GF-D8 (cell line): ENCODE measurements at regions not wholly inside any gene's neighbourhood (a gene's known extent, or its start where the extent isn't known, plus 50 kb on each side); places are given as distances from the start of the nearest gene placed in this dataset.

Source experiments
- DNase-seq: peaks from one replicate; lab custom pipeline; 2025; lab: John Stamatoyannopoulos, UW

- no peak for DNase-seq
Observed at GRCh38 chr5:72619251-72619650, 112.0 kb upstream of the ZNF366 start.

DNA sequence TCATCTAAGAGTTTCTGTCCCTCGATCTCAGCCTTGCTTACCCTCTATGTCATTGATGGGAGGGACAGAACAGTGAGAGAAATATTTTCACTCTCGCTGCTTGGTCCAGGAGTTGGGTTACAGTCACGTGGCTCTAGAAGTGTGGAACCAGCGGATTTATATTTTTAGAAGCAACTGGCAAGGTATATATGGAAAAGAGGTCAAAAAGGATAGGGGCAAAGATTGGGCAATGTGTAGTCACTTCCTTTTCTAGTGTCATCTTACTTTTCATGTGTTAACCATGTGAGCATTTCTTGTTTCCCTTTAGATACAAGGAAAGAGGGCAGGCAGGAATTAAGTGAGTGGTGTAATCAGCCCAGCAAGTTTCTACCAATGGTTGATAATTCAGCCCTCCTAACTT lies 111.5 kb upstream of the ZNF366 start:
- no peak for DNase-seq

GRCh38 chr5:72615061-72615460 lies 107.9 kb upstream of the ZNF366 start:
- DNase-seq = no peak

- DNase-seq = no peak
Observed at GRCh38 chr5:72613515-72613914, 106.3 kb upstream of the ZNF366 start.

DNA sequence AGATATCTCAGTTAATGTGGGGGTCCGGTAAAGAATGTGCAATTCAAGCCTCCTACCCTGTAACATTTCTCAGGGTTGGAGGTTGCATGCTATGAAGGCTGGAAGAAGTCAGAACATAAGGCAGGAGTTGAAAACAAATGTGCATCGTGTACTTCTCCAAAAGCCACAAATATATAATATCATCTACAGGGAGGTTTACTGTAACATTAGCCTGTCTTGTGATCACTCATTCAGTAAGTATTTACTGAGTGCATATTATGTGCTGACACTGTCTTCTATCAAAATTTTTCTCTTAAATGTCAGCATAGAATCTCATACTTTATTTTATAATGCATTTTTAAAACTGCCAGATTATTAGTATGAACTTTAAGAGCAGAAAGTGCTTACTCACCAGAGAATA lies 105.6 kb upstream of the ZNF366 start:
- DNase-seq = no peak

- DNase-seq = peak; percentile 14
Observed at GRCh38 chr5:72611118-72611730, 104.0 kb upstream of the ZNF366 start.

GRCh38 chr5:72608926-72609325 lies 101.7 kb upstream of the ZNF366 start:
- DNase-seq = no peak

GRCh38 chr5:72608297-72608696 lies 101.1 kb upstream of the ZNF366 start:
- no peak for DNase-seq

GRCh38 chr5:72607381-72607780 lies 100.2 kb upstream of the ZNF366 start:
- DNase-seq = no peak

DNA sequence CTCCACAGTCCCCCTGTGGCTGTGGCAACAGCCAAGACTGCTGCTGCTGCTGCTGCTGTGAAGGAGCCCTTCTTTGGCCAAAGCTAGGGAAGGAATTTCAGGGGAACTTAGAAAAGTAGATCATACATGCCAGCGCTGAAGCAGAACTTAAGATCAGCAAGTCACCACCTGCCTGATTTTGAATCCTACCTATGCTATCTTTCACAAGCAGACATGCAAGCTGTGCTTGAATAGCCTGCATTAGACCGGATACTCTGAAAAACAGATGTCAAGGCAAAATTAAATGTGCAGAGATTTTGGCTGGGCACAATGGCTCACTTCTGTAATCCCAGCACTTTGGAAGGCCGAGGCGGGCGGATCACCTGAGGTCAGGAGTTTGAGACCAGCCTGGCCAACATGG lies 99.3 kb upstream of the ZNF366 start:
- no peak for DNase-seq

- no peak for DNase-seq
Observed at GRCh38 chr5:72605632-72606031, 98.4 kb upstream of the ZNF366 start.

- DNase-seq = no peak
Observed at GRCh38 chr5:72604798-72605154, 97.6 kb upstream of the ZNF366 start.

DNA sequence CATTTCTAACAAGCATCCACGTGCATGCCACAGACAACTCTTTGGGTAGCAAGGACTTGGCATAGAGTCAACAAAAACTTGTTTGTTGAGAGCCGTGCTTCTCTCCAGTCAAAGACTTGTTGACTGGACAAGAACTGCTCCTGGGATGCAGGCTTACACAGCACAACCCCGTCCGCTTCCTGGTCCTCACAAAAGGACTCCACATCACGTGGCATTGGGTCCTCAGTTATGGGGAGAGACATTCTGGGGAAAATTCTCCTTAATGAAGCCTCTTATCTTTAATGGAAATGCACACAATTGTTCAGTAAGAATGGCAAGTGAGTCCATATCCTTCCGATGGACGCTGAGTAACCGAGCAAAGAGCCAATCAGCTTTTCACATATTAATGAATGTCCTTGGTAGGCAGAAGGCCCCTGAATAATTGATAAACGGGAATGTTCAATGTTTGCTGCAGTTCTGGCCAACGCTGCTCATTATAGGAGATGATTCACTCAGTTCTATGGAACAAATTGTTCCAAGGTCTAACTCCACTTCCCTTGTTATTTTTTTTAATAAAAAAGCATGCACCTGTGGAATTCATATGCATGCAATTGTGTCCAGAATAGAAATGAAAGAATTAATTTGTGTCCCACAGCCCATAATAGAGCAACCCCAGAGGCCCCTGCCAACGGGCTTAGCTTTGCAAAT lies 97.0 kb upstream of the ZNF366 start:
- DNase-seq = no peak

GRCh38 chr5:72602696-72603685 lies 95.8 kb upstream of the ZNF366 start:
- no peak for DNase-seq

GRCh38 chr5:72601861-72602260 lies 94.7 kb upstream of the ZNF366 start:
- no peak for DNase-seq

DNA sequence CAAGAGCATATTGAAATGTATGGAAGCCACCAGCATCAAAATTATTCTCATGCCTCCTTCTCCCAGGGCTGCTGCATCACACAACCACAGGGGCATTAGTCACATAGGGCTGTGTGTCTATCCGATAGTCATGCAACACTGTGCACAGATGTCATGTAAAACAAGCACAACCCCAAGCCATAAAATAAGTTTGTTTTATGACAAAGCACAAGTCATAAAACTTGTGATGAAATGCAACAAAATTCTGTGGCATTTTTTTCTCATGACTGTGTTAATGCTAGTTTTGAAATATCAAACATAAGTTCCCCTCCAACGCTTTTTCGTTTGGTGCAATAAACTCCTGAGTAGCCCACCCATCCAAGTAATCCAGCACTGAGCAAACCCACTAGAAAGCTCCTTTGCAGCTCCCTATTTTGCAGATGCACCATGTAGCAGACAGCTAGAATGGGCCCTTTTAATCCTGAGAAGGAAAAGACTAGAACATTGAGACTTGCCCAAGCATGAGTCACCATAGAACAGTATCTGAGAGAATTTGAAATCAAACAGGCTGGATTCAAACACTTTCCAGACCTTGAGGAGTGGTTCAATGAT lies 93.3 kb upstream of the ZNF366 start:
- no peak for DNase-seq

DNA sequence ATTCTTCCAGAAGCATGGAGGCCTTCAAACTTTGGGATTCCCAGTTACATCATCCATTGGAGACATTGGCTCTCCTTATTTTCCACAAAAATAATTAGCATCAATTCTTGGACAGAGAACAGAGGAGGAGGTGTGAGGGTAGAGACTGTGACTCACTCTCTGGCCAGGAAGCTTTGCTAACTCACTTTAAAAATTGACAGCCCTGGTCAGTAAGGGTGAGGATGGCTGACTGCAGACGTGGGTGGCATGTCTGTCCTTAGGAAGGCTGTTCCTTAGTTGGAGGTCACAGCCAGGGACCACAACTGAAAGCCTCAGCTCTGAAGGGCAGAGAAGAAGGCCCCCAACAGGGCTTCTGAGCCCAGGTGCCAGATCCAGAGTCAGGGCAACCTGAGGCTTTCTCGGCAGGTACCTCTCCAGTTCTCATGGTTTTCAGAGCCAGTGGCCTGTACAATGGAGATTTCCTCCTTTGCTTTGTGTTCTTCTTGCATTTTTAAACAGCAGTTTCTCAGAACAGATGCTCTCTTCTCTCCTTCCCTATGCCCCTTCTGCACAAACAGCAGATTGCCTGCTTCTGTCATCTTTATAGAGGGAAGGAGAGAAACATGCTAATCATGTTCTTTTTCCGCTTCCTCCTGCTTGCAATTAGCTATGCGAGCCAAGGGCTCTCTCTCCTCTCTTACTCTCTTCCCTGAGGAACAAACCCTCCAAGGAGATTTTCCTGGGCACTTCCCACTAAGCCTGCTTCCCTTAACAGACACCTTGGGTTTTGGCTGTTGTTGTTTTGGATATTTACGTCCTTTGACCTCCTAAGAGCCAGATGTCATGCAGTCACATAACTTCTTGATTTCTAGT lies 92.5 kb upstream of the ZNF366 start:
- DNase-seq = no peak

- no peak for DNase-seq
Observed at GRCh38 chr5:72599065-72599433, 91.8 kb upstream of the ZNF366 start.

DNA sequence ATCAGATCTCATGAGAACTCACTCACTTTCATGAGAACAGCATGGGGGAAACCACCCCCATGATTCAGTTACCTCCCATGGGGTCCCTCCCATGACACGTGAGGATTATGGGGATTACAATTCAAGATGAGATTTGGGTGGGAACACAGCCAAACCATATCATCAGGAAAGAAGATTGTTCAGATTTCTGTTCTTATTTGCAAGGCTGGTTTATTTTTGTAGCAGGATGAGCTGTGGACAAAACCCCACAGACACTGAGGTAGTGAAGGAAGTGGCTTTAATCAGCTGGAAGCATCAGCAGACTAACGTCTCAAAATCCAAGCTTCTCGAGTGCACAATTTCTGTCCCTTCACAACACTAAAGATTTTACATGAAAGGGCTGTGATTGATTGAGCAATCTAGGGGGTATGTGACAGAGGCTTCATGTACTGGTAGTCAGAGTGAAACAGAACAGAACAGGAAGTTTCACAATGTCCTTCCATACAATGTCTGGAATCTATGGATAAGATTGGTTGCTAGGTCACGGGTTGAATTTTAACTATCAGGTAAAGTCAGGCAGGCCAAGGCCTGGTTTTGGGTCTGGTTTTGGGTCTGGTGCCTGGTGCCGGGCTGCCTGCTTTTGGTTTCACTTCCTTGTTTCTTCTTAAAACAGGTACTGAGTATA lies 91.3 kb upstream of the ZNF366 start:
- DNase-seq = peak; percentile 6

GRCh38 chr5:72597456-72597948 lies 90.3 kb upstream of the ZNF366 start:
- DNase-seq = no peak

- DNase-seq = no peak
Observed at GRCh38 chr5:72596956-72597355, 89.7 kb upstream of the ZNF366 start.
